NCI-H1417 (cell line): ENCODE measurements at regions not wholly inside any gene's neighbourhood (a gene's known extent, or its start where the extent isn't known, plus 50 kb on each side); places are given as distances from the start of the nearest gene placed in this dataset.
"Not testable (repeated sequence)": the region's sequence is repeated elsewhere in the genome, so short reads cannot be mapped to it uniquely, and the experiment has no call there.

Experiments
- DNase-seq, 3 experiments: peaks; one replicate each; lab custom pipeline; 2025; lab: John Stamatoyannopoulos, UW

DNA sequence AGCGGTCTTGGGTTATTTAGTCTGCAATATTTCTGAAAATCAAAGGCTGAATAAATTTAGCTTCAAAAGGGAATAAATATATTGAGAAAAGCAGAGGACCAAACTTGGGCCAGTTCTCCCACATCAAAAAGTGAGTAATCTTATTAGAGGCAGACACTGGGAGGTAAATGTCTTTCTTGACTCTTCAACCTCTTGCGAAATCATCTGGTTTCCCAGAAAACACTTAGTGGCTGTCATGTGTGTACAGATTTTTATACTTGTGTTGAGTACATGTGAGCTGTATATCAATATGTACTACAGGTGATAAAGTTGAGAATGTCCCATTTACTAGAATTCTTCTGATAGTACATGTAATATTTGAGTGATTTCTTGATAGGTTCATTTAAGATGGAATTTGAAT lies 454.9 kb downstream of the PRR16 start:
- no peak for DNase-seq

DNA sequence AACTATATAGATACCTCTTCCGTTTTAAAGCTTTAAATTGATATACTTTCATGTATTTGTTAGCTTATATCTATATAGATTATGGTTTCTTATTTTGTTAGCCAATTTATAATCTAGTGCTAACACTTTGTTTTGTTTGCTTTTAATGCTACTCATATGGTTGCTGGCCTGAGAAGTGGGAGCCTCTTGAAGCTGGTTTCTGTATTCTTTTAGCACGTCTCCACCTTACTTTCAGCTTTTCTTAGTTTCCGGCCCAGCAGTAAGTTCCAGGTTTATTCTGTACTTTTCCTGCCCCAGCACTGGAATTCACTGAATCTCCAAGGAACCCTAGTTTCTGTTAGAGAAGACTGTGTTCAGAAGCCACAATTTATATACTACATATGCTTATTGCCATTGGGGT lies 458.9 kb downstream of the PRR16 start:
- DNase-seq: no peak

DNA sequence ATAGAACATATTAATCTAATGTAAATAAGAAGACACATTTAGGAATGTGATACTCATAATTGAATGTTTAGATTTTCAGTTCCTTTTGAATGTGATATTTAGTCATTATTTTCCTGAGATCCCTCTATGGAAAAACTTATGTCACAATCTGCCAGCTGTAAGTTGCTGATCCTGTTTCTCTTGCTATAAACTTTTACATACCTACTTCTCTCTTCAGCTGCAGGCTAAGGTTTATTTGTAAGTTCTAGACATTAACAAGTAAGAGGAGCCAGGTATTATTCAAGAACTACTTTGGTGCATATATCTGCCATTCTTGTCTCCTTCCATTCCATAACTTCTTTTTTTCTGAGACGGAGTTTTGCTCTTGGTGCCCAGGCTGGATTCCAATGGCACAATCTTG lies 462.4 kb downstream of the PRR16 start:
- DNase-seq: no peak

DNA sequence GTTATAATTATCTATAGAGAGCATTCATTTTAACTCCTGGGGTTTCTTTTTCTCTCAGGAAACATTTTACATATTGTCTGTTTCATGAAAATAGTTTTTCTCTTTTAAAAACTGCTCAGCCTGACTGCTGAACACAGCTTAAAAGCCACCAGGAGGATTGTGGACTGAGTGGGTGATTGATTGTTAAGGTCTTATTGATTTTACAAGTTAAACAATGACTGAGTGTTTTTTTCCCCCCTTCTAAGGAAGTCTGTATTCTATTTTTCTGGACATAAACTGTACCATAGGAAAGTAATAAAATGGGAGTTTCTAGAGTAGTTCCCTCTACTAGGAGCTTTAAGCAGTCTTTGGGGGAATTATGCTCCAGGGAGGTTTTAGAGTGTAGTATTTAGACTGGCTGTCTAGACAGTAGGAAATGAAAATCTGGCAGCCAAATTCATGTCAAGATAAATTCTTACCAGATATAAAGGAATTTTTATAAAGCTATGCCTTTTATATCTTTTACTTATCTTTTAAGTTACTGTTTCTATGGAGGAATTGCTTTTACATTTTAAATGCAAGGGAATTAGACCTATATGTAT lies 463.9 kb downstream of the PRR16 start:
- DNase-seq: peak in 1 of 3 experiments; percentile 13

DNA sequence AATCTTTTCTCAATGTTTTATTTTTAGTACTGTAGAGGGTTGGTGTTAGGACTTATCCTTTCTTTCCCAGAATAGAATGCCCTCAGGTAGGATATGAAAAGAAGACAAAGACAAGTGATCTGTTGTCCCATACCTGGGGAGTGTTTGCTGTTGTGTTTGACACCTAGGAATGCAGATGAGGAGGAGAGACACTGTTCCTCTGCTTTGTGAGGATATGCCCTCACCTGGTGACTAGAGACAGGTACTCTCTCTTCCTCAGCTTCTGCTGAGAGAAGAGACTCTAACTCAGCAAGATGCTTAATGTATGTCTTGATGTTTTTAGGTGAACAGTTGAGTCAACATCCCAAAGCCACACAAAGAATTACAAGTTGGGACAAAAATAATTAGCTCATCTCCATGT lies 468.4 kb downstream of the PRR16 start:
- no peak for DNase-seq

DNA sequence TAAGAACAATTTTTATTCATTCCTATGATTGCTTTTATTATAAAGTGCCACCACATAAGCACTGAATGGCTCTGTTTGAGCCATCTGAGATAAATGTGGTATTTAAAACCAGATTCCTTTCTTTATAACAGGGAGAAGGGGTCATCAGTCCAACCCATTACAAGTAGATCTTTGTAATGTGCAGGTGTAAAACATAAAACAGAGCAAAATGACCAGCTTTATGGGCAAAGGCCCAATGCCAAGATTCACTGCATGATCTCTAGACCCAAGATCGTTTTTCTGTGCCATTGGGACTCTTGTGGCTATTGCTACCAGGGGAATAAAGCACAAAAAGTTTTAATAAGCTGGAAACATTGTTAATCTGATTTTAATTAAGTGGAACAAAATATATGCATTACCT lies 469.9 kb downstream of the PRR16 start:
- no peak for DNase-seq

DNA sequence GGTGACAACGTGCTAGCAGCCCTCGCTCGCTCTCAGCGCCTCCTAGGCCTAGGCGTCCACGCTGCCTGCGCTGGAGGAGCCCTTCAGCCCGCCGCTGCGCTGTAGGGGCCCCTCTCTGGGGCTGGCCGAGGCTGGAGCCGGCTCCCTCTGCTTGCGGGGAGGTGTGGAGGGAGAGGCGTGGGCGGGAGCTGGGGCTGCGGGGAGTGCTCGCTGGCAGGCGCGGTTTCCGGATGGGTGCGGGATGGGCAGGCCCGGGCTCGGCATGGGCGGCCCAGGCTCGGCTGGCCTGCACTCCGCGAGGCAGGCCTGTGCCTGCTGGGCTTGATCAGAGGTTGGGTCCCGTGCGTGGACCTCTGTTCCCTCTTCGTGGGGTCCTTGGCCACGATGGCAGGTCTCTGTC lies 472.6 kb downstream of the PRR16 start:
- no peak for DNase-seq

DNA sequence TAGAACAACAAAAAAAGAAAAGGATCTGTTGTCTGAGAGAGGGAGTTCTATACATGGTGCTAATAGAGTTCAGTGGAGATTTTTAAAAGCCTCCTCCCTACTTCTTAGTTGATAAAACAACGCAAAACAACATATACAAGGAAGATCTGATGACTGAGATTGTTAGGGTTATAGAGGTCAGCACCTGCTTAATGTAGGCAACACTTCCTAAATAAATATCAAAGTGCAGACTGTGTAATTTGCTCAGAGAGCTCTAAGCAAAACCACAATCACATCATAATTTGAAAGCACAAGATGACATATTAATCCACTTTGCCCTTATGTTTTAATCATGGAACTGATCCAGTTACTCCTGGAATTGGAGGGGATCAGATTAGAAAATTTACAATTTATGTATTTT lies 474.5 kb downstream of the PRR16 start:
- peak in 1 of 3 experiments; percentile 27 for DNase-seq

DNA sequence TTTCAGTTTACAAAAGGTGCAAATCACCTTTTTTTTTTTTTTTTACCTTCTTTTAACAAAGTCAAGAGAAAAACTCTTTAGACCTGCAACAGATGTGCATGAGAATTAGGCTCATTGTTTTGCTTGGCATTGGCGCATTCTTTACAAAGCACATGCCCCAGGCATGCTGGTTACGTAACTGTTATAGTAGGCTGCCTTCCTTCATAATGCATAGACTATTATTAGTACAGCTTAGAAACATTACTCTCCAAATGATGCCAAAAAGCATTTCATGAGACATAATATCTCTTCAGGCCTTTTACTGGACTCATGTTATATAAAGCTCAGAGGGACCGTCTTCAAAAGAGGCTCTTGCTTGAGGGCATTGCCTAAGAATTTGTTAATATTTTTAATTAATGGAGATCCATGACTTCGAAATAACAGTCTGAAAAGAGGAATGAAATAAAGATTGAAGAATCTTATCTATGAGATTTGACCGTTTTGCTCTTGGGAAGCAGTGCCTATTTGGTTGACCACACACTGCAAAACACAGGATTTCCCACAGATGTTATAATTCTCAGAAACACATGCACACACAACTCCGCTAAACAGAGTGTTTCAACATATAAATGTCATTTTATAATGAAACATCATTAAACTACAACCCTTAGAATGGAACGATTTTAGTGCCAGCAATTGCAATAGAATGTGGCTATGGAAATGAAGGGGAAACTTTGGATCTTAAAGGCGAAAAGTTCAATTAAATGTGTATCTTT lies 478.7 kb downstream of the PRR16 start:
- no peak for DNase-seq

DNA sequence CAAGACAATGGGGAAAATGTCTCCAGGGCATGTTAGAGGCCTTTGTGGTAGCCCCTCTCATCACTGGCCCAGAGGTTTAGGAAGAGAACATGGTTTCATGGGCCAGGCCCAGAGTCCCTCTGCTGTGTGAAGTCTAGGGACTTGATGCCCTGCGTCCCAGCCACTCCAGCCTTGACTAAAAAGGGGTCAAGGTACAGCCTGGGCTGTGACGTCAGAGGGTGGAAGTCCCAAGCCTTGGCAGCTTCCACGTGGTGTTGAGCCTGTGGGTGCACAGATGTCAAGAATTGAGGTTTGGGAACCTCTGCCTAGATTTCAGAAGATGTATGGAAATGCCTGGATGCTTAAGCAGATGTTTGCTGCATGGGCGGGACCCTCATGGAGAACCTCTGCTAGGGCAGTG lies 485.5 kb downstream of the PRR16 start:
- not testable (repeated sequence) for DNase-seq

DNA sequence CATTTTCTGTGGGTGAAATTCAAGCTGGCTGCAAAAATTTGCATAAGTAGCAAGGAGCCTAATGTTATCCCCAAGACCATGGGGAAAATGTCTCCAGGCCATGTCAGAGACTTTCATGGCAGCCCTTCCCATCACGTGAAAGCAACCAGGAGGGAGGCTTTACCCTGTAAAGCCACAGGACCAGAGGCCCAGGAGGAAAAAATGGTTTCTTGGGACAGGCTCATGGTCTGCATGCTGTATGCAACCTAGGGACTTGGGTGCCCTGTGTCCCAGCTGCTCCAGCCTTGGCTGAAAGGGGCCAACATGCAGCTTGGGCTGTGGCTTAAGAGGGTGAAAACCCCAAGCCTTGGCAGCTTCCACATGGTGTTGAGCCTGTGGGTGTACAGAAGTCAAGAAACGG lies 489.3 kb downstream of the PRR16 start:
- not testable (repeated sequence) for DNase-seq

DNA sequence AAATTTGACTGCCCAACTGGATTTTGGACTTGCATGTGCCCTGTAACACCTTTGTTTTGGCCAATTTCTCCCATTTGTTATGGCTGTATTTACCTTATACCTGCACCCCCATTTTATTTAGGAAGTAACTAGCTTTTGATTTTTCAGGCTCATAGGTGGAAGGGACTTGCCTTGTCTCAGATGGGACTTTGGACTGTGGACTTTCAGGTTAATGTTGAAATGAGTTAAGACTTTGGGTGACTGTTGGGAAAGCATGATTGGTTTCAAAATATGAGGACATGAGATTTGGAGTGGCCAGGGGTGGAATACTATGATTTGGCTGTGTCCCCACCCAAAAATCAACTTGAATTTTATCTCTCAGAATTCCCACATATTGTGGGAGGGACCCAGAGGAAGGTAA lies 490.2 kb downstream of the PRR16 start:
- no peak for DNase-seq

DNA sequence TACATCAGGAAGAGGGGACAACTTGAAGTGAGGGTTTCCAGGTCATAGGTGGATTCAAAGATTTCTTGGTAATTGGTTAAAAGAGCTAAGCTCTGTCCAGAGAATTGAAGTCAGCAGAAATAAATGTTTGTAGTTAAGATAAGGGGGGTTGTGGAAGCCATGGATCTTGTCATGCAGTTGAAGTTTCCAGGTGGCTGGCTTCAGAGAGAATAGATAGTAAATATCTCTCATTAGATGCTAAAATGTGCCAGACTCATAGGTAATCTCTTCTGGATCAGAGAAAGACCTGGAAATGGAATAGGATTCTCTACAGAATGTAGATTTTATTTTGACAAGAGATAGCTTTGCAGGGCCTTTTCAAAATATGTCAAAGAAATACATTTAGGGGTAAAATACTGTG lies 491.7 kb downstream of the PRR16 start:
- DNase-seq: no peak

DNA sequence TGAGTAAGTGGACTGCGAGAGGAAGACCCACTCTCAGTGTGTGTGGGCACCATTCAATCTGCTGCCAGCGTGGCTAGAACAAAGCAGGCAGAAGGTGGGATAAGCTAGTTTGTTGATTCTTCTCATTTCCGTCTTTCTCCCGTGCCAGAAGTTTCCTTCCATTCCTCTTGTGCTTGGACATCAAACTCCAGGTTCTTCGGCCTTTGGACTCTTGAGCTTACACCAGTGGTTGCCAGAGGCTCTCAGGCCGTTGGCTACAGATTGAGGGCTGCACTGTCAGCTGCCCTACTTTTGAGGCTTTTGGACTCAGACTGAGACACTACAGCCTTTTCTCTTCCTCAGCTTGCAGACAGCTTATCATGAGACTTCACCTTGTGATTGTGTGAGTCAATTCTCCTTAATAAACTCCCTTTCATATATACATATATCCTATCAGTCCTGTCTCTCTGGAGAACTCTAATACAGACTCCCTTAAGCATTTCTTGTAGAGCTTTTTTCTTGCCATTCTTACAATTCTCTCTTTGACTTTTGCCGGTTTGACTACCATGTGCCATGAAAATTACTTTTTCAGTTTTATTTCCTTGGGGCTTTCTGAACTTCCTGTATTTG lies 494.9 kb downstream of the PRR16 start:
- no peak for DNase-seq

DNA sequence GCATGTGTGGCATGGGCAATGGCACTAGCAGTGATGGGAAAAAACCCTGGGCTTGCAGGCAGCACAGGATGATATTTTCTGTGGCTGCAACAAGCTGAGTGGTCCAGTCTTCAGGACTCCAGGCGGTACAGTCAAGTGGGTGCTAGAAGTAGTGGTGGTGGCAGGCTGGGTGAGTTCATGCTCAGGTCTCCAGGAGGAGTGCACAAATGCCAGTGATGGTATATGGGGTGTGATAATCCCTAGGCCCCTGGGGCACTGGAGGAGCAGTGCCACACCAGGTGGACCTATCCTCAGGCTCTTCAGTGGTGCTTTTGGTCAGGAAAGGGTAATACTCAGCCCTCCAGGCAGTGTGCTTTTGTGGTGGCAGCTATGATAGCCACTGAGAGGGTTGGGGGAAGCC lies 496.4 kb downstream of the PRR16 start:
- DNase-seq: no peak

DNA sequence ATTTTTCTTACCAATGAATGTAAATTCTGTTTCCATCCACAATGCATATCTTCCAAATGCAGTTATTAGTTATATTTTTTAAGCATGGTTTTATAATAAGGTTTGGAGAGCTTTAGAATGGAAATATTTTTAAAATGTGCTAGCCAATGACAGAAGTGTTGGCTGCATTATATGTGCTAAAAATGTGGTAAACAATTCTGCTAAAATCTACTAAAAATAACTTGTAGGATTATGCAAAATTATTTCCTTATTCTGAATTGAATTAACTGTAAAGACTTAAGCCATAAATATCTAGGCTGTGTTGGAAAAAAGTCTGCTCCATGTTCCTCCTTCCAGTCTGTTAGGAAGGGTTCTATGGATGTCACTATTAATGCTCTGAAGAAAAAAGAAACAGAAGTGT lies 503.3 kb downstream of the PRR16 start:
- no peak for DNase-seq

DNA sequence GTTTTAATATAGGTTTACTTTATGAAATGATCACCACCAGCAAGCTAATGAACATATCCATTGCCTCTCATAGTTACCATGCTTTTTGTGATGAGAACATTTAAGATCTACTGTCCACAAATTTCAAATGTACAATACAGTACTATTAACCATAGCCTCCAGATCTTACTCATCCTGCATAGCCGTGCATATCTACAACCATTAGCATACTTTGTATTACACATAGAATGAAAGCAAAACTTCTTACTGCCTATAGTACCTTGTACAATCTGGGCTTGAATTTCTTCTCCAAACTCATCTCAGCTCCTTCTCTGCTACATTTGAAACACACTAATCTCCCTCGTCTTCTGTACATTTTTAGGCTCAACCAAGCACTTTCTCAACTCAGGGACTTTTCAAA lies 510.6 kb downstream of the PRR16 start:
- DNase-seq: no peak

DNA sequence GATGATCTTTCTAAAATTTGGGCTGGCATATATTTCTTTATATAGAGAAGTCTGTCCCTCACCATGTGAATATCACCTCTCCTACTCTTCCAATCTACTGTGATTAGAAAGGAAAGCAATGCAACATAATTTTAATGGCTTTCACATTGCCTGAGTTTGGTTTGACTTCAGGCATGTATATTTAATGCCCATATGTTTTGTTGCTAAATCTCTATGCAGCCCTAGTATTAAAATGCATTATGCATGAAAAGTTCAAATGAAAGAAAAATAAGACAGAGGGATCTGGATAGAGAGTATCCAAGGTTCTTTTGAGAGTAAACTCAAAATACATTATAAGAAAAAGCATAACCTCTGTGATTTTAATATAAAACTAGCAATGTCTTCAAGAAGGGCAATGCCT lies 518.3 kb downstream of the PRR16 start:
- no peak for DNase-seq

DNA sequence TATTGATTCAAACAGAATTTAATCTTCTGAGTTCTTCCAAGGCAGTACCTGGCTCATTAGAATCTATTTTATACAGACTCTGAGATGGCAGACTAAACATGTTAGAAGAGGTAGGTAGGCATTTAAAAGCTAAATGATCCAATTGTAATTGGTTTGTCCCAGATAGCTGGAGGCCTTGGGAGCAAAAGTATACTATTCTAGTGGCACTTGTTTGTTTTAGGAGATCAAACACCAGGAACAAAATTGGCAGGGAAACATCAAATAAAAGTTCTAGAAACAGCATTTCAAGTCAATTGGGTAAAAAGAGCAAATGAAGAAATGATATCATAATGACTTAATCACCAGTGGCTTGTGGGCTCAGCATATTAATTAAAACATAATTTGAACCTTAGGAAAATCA lies 521.4 kb downstream of the PRR16 start:
- DNase-seq: no peak

DNA sequence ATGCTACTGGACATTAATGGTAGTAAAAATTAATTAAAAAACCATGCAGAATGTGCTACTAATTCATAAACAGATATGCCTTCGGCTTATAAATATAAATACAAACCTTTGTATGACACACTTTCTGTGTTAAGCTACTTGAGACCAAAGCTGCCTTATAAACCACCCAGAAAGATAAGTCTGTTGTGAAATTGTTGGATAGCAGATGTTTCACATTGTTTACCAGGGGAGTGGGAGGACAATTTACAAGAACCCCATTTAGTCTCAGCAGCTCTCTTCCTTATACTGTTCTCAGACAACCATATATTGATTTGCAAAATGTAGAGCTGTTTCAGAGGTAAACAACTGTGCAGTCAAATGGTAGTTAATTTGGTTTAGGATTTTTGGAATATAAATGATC lies 524.4 kb downstream of the PRR16 start:
- DNase-seq: peak in 1 of 3 experiments; percentile 31

DNA sequence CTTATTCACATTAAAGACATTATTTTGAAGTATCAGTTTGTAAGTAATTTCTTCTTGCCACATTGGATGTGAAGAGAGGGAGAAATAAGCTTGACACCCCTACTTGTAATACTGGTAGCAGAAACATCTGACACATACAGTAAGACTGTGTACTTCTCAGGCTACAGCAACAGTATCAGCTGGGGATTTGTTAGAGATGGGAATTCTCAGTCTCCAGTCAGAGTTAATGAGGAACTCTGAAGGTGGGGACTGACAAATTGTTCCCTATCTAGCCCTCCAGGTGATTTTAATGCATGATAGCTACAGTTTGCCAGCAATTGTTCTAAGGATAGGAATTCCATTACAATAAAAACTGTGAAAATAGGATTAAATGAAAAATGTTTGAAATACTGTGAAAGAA lies 524.8 kb downstream of the PRR16 start:
- peak in 1 of 3 experiments; percentile 31 for DNase-seq

DNA sequence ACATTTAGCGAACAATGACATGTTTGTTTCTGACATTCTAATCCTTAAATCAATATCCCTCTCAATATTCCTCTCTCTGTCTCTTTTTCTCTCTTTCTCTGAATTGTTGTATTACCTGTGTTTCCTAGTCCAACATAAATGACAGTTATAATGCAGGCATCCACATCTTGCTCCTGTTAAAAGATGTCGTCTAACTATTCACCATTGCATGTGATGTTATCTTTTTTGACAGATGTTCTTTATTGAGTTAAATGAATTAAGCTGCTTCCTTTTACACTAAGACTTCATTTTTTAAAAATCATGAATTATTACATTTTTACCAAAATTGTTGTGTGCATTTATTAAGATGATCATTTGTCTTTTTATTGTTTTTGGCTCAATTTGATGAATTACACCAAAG lies 527.5 kb downstream of the PRR16 start:
- no peak for DNase-seq

DNA sequence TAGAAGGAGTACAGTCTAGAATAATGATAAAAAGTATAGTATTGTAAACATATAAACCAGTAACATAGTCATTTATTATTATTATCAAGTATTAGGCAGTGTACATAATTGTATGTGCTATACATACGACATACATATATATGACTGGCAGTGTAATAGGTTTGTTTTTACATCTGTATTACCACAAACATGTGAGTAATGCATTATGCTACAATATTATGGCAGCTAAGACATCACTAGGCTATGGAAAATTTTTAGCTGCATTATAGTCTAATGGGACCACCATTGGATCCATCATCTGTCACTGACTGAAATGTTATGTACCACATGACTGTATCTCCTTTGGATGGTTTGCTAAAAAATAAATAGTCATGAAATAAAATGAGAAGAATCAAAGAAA lies 530.0 kb downstream of the PRR16 start:
- no peak for DNase-seq

DNA sequence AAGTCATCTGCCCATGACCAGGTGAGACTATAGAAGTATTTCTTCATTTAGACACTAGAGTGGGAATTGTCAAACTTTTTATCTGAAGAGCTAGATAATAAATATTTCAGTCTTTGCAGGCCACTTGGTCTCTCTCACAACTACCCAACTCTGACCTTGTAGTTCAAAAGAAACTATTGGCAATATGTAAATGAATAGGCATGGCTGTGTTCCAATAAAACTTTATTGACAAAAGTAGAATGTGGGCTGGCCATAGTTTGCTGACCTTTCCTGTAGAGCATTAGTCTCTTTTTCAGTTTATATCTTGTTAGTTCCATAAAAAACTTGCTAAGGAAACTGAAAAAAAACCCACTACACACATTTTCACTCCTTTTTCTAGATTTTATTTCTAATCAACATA lies 535.5 kb downstream of the PRR16 start:
- no peak for DNase-seq
